Chondrocyte (in vitro differentiated cells): ENCODE measurements at regions not wholly inside any gene's neighbourhood (a gene's known extent, or its start where the extent isn't known, plus 50 kb on each side); places are given as distances from the start of the nearest gene placed in this dataset.

ENCODE experiments used
- DNase-seq: peaks from one replicate; pipeline ENCODE4 v3.0.0; 2021; ENCODE audit warnings: mixed read lengths, low spot score
- H3K27ac Mint-ChIP-seq: one replicate; pipeline ENCODE4 v1.8.0; 2021; ENCODE audit warnings: mild to moderate bottlenecking, moderate library complexity, mixed read lengths; ENCODE audit not compliant: unreplicated experiment
- H3K27me3 Mint-ChIP-seq: 2 replicates; pipeline ENCODE4 v1.8.0; 2021; ENCODE audit warnings: low read depth, mixed read lengths
- H3K36me3 Mint-ChIP-seq: 2 replicates; pipeline ENCODE4 v1.8.0; 2021; ENCODE audit warnings: low read depth, mixed read lengths
- H3K4me1 Mint-ChIP-seq: 2 replicates; pipeline ENCODE4 v1.8.0; 2021; ENCODE audit warnings: low read depth, mild to moderate bottlenecking, mixed read lengths
- H3K4me3 Mint-ChIP-seq: one replicate; pipeline ENCODE4 v1.8.0; 2021; ENCODE audit warnings: mild to moderate bottlenecking, moderate library complexity, mixed read lengths; ENCODE audit not compliant: unreplicated experiment
- H3K9me3 Mint-ChIP-seq: 2 replicates; pipeline ENCODE4 v1.8.0; 2021; ENCODE audit warnings: low read depth, mixed read lengths
- CTCF ChIP-seq: fragments of 200-600 bp; sonication (generic); IDR thresholded peaks from 2 replicates; pipeline ENCODE4 v1.5.0; 2021; ENCODE audit warnings: antibody characterized with exemption, mild to moderate bottlenecking, moderate library complexity

DNA sequence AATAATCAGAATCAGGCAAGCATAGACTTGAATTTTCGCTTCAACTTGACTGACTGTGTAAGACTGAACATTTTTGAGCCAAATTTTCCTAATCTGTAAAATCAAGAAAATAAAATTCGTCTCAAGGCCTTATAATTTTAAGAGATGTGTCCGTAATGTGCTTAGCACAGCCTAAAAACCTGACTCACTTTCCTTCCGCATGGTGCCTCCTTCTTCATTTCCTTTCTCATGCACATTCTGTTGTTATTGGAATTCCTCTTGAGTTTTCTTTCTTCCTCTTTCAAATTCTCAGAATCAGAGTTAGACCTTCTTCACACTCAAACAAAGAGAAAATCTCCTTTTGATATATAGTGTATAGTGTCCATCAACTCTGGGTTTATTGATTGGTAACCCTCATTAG, 208.9 kb upstream of the SLIT2 start:
- no peaks in the 10 kb centered on the region for H3K36me3 Mint-ChIP-seq
- H3K4me3 Mint-ChIP-seq: no peak overlapping the region
- H3K9me3 Mint-ChIP-seq: no peaks in the 10 kb centered on the region
- no peak for DNase-seq
- TF ChIP-seq CTCF: no peak
- H3K27me3 Mint-ChIP-seq: no peaks in the 10 kb centered on the region
- H3K27ac Mint-ChIP-seq: no peak overlapping the region
- peaks cover 52% of the 10 kb centered on the region for H3K4me1 Mint-ChIP-seq

- Mint-ChIP-seq H3K36me3 (no peaks in the 10 kb centered on the region), H3K4me1 (peaks cover 49% of the 10 kb centered on the region), H3K27me3 (no peaks in the 10 kb centered on the region), H3K4me3 (no peak overlapping the region), H3K27ac (no peak overlapping the region), H3K9me3 (no peaks in the 10 kb centered on the region)
- no peak for DNase-seq
- TF ChIP-seq CTCF: no peak
Observed at GRCh38 chr4:20041839-20042407, 209.8 kb upstream of the SLIT2 start.

DNA sequence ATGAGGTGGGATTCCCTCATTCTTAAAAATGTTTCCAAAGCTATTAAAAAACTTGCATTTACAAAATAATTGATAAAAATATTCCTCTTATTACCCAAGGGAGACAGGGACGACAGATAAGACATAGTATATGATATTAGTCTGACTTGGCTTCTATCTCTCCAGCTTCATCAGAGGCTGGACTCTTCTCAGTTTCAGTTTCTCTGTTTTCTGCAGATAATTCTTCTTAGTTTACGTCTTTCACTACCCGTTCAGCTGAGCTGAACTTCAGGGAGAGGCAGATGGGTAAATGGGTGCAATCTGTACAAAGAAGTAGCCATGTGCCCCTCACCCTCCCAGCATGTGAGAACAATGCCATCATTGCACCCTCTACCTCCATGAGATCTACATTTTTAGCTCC, 214.0 kb upstream of the SLIT2 start:
- Mint-ChIP-seq H3K27ac (no peak overlapping the region), H3K9me3 (peaks cover 4% of the 10 kb centered on the region), H3K36me3 (no peaks in the 10 kb centered on the region), H3K4me1 (peaks cover 10% of the 10 kb centered on the region), H3K27me3 (no peaks in the 10 kb centered on the region), H3K4me3 (no peak overlapping the region)
- no peak for DNase-seq
- TF ChIP-seq CTCF: no peak

GRCh38 chr4:20030108-20030507, 221.6 kb upstream of the SLIT2 start:
- no peak overlapping the region for H3K27ac Mint-ChIP-seq
- no peak for TF ChIP-seq CTCF
- H3K9me3 Mint-ChIP-seq: peaks cover 10% of the 10 kb centered on the region
- DNase-seq: no peak
- H3K4me1 Mint-ChIP-seq: peaks cover 15% of the 10 kb centered on the region
- no peaks in the 10 kb centered on the region for H3K36me3 Mint-ChIP-seq
- no peaks in the 10 kb centered on the region for H3K27me3 Mint-ChIP-seq
- no peak overlapping the region for H3K4me3 Mint-ChIP-seq

DNA sequence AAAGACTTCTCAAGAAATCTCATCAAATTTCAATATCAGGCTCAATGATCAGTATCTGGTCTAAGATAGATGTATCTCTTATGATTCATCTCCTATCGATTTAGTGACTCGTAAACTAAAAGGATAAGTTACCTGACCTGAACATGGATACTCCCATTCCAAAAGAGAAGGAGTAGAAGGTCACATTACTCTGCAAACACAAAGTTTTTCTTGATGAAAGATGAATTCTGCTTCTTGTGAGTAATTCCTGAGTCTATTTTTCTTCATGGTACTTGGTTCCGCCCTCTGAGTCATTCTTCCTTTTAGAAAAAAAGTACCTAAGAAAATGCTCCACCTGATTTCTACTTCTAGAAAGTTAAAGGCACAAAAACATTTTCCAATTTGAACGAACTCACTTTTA, 223.1 kb upstream of the SLIT2 start:
- no peak overlapping the region for H3K27ac Mint-ChIP-seq
- H3K9me3 Mint-ChIP-seq: peaks cover 10% of the 10 kb centered on the region
- DNase-seq: no peak
- H3K27me3 Mint-ChIP-seq: no peaks in the 10 kb centered on the region
- no peak for TF ChIP-seq CTCF
- no peaks in the 10 kb centered on the region for H3K36me3 Mint-ChIP-seq
- peaks cover 15% of the 10 kb centered on the region for H3K4me1 Mint-ChIP-seq
- no peak overlapping the region for H3K4me3 Mint-ChIP-seq
